ENCODE measurements at regions not wholly inside any gene's neighbourhood (a gene's known extent, or its start where the extent isn't known, plus 50 kb on each side); places are given as distances from the start of the nearest gene placed in this dataset.

GRCh38 chr7:46256870-46257661 lies 336.0 kb upstream of the IGFBP3 start:
- Histone ChIP-seq H3K36me3 (replicated peaks in 1 of 2; ENCODE audit: control extremely low read depth in 1 of 2, control insufficient read depth in 1 of 2, extremely low read depth in 1 of 2, insufficient read depth in 2 of 2, low read length in 1 of 2) (no peaks in the 10 kb centered on the region), H3K4me3 (ENCODE audit: control extremely low read depth in 1 of 5, extremely low read depth in 1 of 5, insufficient read depth in 1 of 5, low read depth in 2 of 5, low read length in 4 of 5) (no peak overlapping the region), H2AFZ (ENCODE audit: insufficient read depth, low read depth, low read length, poor library complexity, severe bottlenecking) (no peak overlapping the region), H3K27me3 (replicated peaks in 1 of 4; ENCODE audit: control extremely low read depth in 1 of 4, control insufficient read depth in 3 of 4, insufficient read depth in 4 of 4, low read length in 3 of 4) (no peaks in the 10 kb centered on the region), H3K9me3 (ENCODE audit: control extremely low read depth in 1 of 3, control insufficient read depth in 2 of 3, insufficient read depth in 1 of 3, low read length in 2 of 3) (peaks cover 0 to 7% (median 0%) of the 10 kb centered on the region in 3 donors), H3K79me2 (ENCODE audit: control insufficient read depth, insufficient read depth, low read length) (no peaks in the 10 kb centered on the region), H3K4me2 (replicated peaks; ENCODE audit: low read depth, low read length, poor library complexity, severe bottlenecking) (no peak overlapping the region), H3K4me1 (ENCODE audit: control insufficient read depth in 2 of 2, insufficient read depth in 2 of 2, low read length in 2 of 2) (no peaks in the 10 kb centered on the region), H3K27ac (ENCODE audit: low read length in 2 of 2) (no peak overlapping the region), H4K20me1 (ENCODE audit: control insufficient read depth, insufficient read depth, low read length, poor library complexity, severe bottlenecking) (no peaks in the 10 kb centered on the region), H3K9ac (ENCODE audit: low read length) (no peak overlapping the region)
- ChIA-PET POLR2A (no interaction called here), CTCF (no interaction called here)
- ATAC-seq (ENCODE audit: low read depth) (no peak), DNase-seq (no peak)
- Mint-ChIP-seq H3K9me3 (ENCODE audit: insufficient read depth) (peaks cover 12% of the 10 kb centered on the region), H3K4me3 (no peak overlapping the region), H3K27me3 (no peaks in the 10 kb centered on the region), H3K27ac (no peak overlapping the region), H3K4me1 (no peaks in the 10 kb centered on the region)
- intact Hi-C loops (cut with micrococcal nuclease), result no loop called here
- TF ChIP-seq, protein P1, sequence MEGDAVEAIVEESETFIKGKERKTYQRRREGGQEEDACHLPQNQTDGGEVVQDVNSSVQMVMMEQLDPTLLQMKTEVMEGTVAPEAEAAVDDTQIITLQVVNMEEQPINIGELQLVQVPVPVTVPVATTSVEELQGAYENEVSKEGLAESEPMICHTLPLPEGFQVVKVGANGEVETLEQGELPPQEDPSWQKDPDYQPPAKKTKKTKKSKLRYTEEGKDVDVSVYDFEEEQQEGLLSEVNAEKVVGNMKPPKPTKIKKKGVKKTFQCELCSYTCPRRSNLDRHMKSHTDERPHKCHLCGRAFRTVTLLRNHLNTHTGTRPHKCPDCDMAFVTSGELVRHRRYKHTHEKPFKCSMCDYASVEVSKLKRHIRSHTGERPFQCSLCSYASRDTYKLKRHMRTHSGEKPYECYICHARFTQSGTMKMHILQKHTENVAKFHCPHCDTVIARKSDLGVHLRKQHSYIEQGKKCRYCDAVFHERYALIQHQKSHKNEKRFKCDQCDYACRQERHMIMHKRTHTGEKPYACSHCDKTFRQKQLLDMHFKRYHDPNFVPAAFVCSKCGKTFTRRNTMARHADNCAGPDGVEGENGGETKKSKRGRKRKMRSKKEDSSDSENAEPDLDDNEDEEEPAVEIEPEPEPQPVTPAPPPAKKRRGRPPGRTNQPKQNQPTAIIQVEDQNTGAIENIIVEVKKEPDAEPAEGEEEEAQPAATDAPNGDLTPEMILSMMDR (IDR thresholded peaks at IDR 0.05), result no peak
- TF ChIP-seq EZH2 (IDR thresholded peaks at IDR 0.05; ENCODE audit: borderline replicate concordance, insufficient read depth, low read depth, low read length, poor library complexity, severe bottlenecking), result no peak
- WGBS (ENCODE audit: insufficient coverage), result 89% methylated on average over 5 of the region's 8 CpGs

GRCh38 chr7:46253520-46253919 lies 332.4 kb upstream of the IGFBP3 start:
- no peak overlapping the region for H3K4me2 ChIP-seq (replicated peaks; ENCODE audit: low read depth, low read length, poor library complexity, severe bottlenecking)
- no peaks in the 10 kb centered on the region for H3K27me3 ChIP-seq (replicated peaks in 1 of 4; ENCODE audit: control extremely low read depth in 1 of 4, control insufficient read depth in 3 of 4, insufficient read depth in 4 of 4, low read length in 3 of 4)
- no peak for TF ChIP-seq EZH2 (IDR thresholded peaks at IDR 0.05; ENCODE audit: borderline replicate concordance, insufficient read depth, low read depth, low read length, poor library complexity, severe bottlenecking)
- TF ChIP-seq, protein P1 (IDR thresholded peaks at IDR 0.05), result no peak
- no peak for ATAC-seq (ENCODE audit: low read depth)
- ChIA-PET CTCF (no interaction called here), POLR2A (no interaction called here)
- H3K4me1 ChIP-seq (ENCODE audit: control insufficient read depth in 2 of 2, insufficient read depth in 2 of 2, low read length in 2 of 2), result no peaks in the 10 kb centered on the region
- H3K27ac ChIP-seq (ENCODE audit: low read length in 2 of 2), result no peak overlapping the region
- no peak overlapping the region for H3K4me3 ChIP-seq (ENCODE audit: control extremely low read depth in 1 of 5, extremely low read depth in 1 of 5, insufficient read depth in 1 of 5, low read depth in 2 of 5, low read length in 4 of 5)
- peaks cover 4% of the 10 kb centered on the region for H3K27me3 Mint-ChIP-seq
- no peaks in the 10 kb centered on the region for H3K79me2 ChIP-seq (ENCODE audit: control insufficient read depth, insufficient read depth, low read length)
- intact Hi-C loops (cut with micrococcal nuclease), result no loop called here
- H2AFZ ChIP-seq (ENCODE audit: insufficient read depth, low read depth, low read length, poor library complexity, severe bottlenecking), result no peak overlapping the region
- no peak overlapping the region for H3K27ac Mint-ChIP-seq
- no peaks in the 10 kb centered on the region for H3K4me1 Mint-ChIP-seq
- no peak overlapping the region for H3K4me3 Mint-ChIP-seq
- WGBS (ENCODE audit: insufficient coverage), result 100% methylated on average over 1 of the region's 1 CpG
- H3K36me3 ChIP-seq (replicated peaks in 1 of 2; ENCODE audit: control extremely low read depth in 1 of 2, control insufficient read depth in 1 of 2, extremely low read depth in 1 of 2, insufficient read depth in 2 of 2, low read length in 1 of 2), result no peaks in the 10 kb centered on the region
- H3K9ac ChIP-seq (ENCODE audit: low read length), result no peak overlapping the region
- DNase-seq, result no peak
- H4K20me1 ChIP-seq (ENCODE audit: control insufficient read depth, insufficient read depth, low read length, poor library complexity, severe bottlenecking), result no peaks in the 10 kb centered on the region
- peaks cover 4% of the 10 kb centered on the region for H3K9me3 Mint-ChIP-seq (ENCODE audit: insufficient read depth)
- H3K9me3 ChIP-seq (ENCODE audit: control extremely low read depth in 1 of 3, control insufficient read depth in 2 of 3, insufficient read depth in 1 of 3, low read length in 2 of 3), result no peaks in the 10 kb centered on the region
